TTC549 (cell line): ENCODE measurements at regions not wholly inside any gene's neighbourhood (a gene's known extent, or its start where the extent isn't known, plus 50 kb on each side); places are given as distances from the start of the nearest gene placed in this dataset.
"Not testable (repeated sequence)": the region's sequence is repeated elsewhere in the genome, so short reads cannot be mapped to it uniquely, and the experiment has no call there.

Experiments used
- FAIRE-seq: peaks from 2 replicates; lab custom pipeline; 2012; peaks lifted over from hg19 to GRCh38; lab: Jason Lieb, UNC

DNA sequence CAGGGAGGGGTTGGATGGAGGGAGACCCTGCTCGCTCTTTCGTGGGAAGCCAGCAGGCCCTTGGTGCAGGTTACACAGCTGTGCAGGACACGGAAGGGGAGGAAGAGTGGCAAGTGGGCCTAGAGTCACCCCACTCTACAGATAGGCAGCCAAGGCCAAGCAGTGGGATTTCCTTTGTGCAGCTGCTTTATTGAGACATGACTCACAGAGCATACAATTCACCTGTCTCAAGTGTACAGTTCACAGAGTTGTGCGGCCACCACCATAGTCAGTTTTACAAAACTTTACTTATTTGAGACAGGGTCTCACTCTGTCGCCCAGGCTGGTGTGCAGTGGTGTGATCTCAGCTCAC lies 91.2 kb upstream of the CIBAR2 start:
- FAIRE-seq: no peak

- no peak for FAIRE-seq
Measured at GRCh38 chr16:85204242-85205010, 92.2 kb upstream of the CIBAR2 start.

DNA sequence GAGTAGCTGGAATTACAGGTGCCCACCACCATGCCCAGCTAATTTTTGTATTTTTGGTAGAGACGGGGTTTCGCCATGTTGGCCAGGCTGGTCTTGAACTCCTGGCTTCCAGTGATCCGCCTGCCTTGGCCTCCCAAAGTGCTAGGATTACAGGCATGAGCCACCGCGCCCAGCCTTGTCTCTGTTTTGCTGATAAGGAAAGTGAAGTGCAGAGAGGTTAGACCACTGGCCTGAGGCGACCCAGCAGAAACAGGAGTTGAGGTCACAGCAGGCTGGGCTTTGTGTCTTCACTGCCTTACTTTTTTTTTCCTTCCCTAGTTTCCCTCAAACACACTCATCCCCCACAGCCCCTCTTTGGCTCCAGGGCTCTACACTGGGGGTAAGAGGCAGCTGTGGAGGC lies 93.0 kb upstream of the CIBAR2 start:
- not testable (repeated sequence) for FAIRE-seq

- no peak for FAIRE-seq
Measured at GRCh38 chr16:85205747-85206471, 93.6 kb upstream of the CIBAR2 start.

DNA sequence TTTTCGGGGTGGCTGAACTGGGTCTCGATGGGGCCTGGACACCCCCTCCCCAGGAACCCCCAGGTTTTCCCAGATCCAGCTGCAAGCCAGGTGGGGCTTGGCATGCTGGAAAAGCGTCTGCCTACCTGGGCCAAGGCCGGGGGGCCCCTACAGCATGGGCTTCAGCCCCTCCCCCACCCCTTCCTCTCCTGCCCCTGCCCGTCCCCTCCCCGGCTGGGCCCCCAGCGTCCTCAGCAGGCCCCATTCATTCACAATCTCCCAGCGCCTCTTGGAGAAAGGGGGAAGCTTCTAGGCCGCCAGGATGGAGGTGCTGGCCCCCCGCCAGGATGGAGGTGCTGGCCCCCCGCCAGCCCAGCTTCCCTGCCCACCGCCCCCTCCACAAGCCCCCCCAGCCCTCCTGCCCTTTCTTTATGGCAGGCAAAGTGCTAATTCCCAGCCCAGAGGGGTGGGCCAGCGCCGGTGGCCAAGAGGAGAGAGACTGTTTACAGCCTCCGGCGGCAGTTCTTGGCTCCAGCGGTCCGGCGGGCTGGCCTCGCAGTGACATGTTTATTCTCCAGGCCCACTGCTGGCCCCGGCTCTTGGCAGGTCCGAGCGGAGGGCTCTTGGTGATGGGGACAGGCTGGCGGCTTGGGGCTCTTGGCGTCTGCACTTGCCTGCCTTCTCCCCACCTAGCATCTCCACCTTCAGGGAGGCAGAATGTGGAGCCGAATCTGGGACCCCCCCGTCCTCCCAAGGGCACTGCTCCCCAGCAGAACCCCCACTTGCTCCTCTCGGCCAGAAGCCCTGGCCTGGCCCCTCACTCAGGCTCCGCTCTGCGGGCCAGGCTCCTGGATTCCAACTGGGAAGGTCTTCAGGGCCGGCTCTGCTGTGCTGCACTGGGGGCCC lies 94.4 kb upstream of the CIBAR2 start:
- FAIRE-seq: no peak

GRCh38 chr16:85207357-85207921 lies 95.2 kb upstream of the CIBAR2 start:
- no peak for FAIRE-seq

DNA sequence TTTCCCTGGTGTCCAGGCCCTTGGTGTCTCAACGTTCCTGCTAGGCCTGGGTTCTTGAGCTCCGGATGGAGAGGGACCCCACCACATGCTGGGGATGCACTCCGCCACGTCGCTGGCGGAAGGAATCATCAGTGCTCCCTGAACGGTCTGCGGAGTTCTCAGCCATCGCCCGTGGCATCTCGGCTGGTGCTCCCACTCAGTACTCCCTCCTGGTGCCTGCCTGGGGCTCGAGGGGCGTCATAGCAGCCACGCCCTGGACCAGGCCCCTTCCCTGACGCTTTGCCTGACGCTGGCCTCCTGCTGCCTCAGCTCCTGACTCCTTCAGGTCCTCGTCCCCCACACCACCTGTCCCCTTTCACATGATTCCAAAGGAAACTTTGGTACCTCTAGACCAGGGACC lies 95.9 kb upstream of the CIBAR2 start:
- no peak for FAIRE-seq

DNA sequence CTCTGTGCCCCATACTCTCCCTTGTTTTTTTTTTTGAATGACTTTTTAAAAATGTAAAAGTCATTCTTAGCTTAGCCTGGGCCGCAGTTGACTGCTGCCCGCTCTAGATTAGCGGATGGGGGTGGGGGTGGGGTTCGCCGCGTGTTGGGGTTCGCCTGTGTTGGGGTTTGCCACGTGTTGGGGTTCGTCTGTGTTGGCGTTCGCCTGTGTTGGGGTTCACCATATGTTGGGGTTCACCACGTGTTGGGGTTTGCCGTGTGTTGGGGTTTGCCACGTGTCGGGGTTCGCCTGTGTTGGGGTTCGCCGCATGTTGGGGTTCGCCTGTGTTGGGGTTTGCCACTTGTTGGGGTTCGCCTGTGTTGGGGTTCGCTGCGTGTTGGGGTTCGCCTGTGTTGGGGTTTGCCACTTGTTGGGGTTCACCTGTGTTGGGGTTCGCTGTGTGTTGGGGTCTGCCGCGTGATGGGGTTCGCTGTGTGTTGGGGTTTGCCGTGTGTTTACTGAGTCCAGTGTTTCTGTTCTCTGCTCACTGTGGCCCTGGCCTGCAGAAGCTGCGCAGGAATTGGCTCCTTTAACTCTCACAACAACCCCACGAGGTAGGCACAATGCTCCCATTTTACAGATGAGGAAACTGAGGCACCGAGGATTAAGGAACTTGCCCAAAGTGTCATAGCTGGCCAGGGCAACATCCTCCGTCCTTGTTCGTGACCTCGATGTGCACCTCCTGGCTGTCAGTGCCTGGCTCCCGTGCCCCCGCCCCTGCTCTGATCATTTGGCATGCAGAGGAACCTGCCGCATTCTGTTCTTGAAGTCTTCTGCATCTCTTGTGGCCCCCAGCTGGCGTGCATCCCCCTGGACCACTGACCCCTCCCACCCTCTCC lies 96.6 kb upstream of the CIBAR2 start:
- FAIRE-seq: no peak

- FAIRE-seq: no peak
Measured at GRCh38 chr16:85209526-85210121, 97.4 kb upstream of the CIBAR2 start.

- FAIRE-seq: no peak
Measured at GRCh38 chr16:85210423-85211169, 98.3 kb upstream of the CIBAR2 start.

GRCh38 chr16:85211271-85211801 lies 99.1 kb upstream of the CIBAR2 start:
- no peak for FAIRE-seq

DNA sequence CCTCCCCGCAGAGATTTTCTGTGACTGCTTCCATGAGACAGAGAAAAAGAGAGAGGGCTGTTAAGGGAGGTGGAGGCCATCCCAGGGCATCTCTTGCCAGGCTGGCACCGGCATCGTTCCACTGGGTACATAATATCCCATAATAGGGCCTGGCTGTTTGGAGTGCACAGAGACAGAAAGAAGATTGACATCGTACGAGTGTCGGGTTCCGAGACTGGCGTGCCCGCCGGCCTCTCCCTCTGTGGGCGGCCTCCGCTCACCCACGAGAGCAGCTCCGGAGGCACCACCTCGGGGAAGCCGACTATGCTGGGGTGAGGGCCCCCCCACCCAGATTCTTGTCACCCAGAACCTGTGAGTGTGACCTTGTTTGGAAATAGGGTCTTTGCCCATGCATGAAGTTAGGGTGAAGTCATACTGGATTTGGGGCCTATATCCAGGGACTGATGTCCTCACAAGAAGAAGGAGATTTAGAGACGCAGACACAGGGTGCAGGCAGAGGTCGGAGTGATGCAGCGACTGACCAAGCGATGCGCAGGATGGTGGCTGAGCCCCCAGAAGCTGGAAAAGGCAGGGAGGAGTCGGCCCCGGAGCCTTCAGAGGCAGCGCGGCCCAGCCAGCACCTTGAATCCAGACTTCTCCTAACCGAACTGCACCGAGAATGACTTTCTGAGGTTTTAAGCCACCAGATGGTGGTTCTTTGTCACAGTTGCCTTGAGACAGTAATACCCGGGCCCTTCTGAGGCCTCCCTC lies 101.8 kb upstream of the CIBAR2 start:
- FAIRE-seq: no peak

DNA sequence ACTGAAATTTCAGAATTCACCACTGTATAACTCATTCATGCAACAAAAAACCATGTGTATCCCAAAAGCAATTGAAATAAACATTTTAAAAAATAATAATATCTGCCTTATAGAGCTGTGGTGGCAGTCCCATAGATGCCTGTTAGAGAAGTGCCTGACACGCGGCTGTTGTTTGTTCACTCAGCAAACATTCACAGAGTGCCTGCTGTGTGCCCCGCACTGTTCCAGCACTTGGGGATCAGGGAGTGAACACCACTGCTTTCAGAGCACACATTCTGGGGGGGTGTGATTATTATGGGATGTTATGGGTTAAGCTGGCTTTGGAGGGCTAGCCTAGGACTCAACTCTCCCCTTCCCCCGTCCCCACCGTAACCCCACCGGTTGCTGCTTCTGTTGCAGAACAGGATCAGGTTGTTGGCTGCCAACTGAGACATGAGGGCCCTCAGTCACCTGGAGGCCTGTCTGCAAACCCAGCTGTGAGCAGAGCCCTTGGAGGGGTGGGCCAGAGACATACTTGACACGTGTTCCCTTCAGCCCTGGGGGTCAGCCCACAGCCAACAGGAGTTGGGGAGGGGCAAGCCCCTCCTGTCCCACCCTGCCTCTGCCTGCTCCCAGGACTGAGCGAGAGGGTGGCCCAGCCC lies 103.3 kb upstream of the CIBAR2 start:
- FAIRE-seq: no peak

GRCh38 chr16:85216522-85217375 lies 104.5 kb upstream of the CIBAR2 start:
- no peak for FAIRE-seq

GRCh38 chr16:85220125-85220839 lies 108.0 kb upstream of the CIBAR2 start:
- no peak for FAIRE-seq

DNA sequence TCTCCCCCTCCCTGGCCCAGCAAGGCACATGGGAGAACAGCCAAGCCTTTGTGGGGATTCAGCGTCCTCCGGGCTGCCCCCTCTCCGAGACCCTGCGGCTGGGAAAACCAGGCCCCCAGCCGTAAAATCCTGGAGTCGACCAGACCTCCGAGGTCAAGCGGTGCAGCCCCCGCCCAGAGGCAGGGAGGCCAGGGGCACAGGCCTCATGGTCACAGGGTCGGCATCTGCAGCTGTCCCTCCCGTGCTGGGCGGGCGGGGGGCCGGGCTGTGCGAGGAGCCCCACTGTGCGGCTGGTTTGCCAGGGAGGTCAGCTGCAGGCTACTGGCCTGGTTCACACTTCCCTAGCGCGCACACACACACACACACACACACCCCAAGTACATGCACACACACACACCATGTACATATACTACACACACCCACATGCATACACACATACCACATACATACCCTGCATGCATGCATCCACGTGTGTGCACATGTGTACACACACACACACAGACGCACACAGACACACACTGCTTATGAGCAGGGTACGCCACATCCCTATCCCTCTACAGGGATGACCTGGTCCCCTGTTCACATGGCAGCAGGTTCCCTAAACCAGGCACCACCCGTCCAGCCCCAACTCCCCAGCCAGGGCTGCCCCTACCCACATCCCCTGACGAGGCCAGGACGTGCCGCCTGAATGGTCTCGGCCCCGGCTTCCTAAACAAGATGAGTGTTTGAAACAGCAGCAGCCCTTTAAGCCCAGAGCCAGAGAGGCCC lies 108.9 kb upstream of the CIBAR2 start:
- no peak for FAIRE-seq

DNA sequence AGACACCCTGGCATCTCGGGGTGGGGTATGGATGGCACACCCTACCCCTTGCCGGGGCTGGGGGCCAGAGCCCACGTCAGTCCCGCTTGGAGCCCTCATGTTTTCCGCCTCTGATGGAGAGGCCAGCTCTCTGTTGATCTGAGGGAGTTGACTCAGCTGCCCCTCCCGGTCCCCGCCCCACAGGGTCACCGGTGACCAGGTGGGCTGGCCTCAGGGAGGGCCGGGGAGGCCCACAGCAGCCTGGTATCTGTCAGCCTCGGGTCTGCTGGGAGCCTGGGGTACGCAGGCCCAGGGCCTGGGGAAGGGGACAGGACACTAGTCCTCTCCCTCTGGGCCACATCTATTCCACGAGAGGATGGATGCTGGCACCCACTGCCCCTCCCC lies 109.5 kb upstream of the CIBAR2 start:
- no peak for FAIRE-seq
